Thoracic aorta (tissue), 2 donors: ENCODE measurements at regions not wholly inside any gene's neighbourhood (a gene's known extent, or its start where the extent isn't known, plus 50 kb on each side); places are given as distances from the start of the nearest gene placed in this dataset.

Source experiments
- ATAC-seq: fragments of 150-250 bp; one replicate; pipeline ENCODE4 v1.8.0; 2017; ENCODE audit warnings: low read depth; ENCODE audit not compliant: insufficient number of reproducible peaks, low FRiP score
- DNase-seq: peaks from one replicate; pipeline ENCODE4 v3.0.0-alpha.2; 2020; ENCODE audit warnings: low spot score
- H3K27ac ChIP-seq, 2 donors: fragments of 200-600 bp; sonication (generic); 1 replicate in 1 of 2; 2 replicates in 1 of 2; pipeline ENCODE4 v1.5.1; 2016; ENCODE audit warnings: mild to moderate bottlenecking in 2 of 2, moderate library complexity in 2 of 2
- H3K27me3 ChIP-seq: fragments of 200-600 bp; sonication (generic); replicated peaks from 2 replicates; pipeline ENCODE4 v1.6.0; 2016; ENCODE audit warnings: mild to moderate bottlenecking; ENCODE audit not compliant: insufficient read depth
- H3K36me3 ChIP-seq: fragments of 200-600 bp; sonication (generic); one replicate; pipeline ENCODE4 v1.5.1; 2016
- H3K4me1 ChIP-seq, 2 donors: fragments of 200-600 bp; sonication (generic); 1 replicate in 1 of 2; 2 replicates in 1 of 2; pipeline versions ENCODE4 v1.5.1 to v1.6.0; 2016; ENCODE audit warnings: low read depth in 2 of 2, mild to moderate bottlenecking in 1 of 2; ENCODE audit not compliant: control insufficient read depth in 1 of 2
- H3K4me3 ChIP-seq: fragments of 200-600 bp; sonication (generic); 2 replicates; pipeline ENCODE4 v1.5.1; 2016; ENCODE audit warnings: mild to moderate bottlenecking
- H3K9me3 ChIP-seq: fragments of 200-600 bp; sonication (generic); 2 replicates; pipeline ENCODE4 v1.5.1; 2016
- CTCF ChIP-seq: fragments of 200-600 bp; sonication (generic); IDR thresholded peaks from one replicate; pipeline ENCODE4 v1.5.1; 2019; ENCODE audit warnings: antibody characterized with exemption

GRCh38 chr13:95455782-95456181, 96.7 kb upstream of the CLDN10 start:
- Histone ChIP-seq H3K27ac (no peak overlapping the region), H3K27me3 (no peaks in the 10 kb centered on the region), H3K4me3 (no peak overlapping the region), H3K9me3 (no peaks in the 10 kb centered on the region), H3K36me3 (no peaks in the 10 kb centered on the region), H3K4me1 (no peaks in the 10 kb centered on the region)
- TF ChIP-seq CTCF = no peak
- DNase-seq (no peak), ATAC-seq (no peak)

- TF ChIP-seq CTCF = no peak
- Histone ChIP-seq H3K36me3 (no peaks in the 10 kb centered on the region), H3K27ac (no peak overlapping the region), H3K9me3 (no peaks in the 10 kb centered on the region), H3K4me1 (no peaks in the 10 kb centered on the region), H3K27me3 (no peaks in the 10 kb centered on the region), H3K4me3 (no peak overlapping the region)
- ATAC-seq (no peak), DNase-seq (no peak)
Measured at GRCh38 chr13:95456815-95457214, 95.7 kb upstream of the CLDN10 start.

GRCh38 chr13:95457294-95457693, 95.2 kb upstream of the CLDN10 start:
- Histone ChIP-seq H3K36me3 (no peaks in the 10 kb centered on the region), H3K27ac (no peak overlapping the region), H3K9me3 (no peaks in the 10 kb centered on the region), H3K4me3 (no peak overlapping the region), H3K27me3 (no peaks in the 10 kb centered on the region), H3K4me1 (no peaks in the 10 kb centered on the region)
- no peak for TF ChIP-seq CTCF
- DNase-seq (no peak), ATAC-seq (no peak)

GRCh38 chr13:95462801-95463200, 89.7 kb upstream of the CLDN10 start:
- TF ChIP-seq CTCF = no peak
- Histone ChIP-seq H3K36me3 (no peaks in the 10 kb centered on the region), H3K4me1 (no peaks in the 10 kb centered on the region), H3K9me3 (no peaks in the 10 kb centered on the region), H3K27me3 (no peaks in the 10 kb centered on the region), H3K27ac (no peak overlapping the region), H3K4me3 (no peak overlapping the region)
- ATAC-seq (no peak), DNase-seq (no peak)

GRCh38 chr13:95463531-95463930, 89.0 kb upstream of the CLDN10 start:
- H3K27me3 ChIP-seq = no peaks in the 10 kb centered on the region
- no peaks in the 10 kb centered on the region for H3K4me1 ChIP-seq
- H3K27ac ChIP-seq = no peak overlapping the region
- no peak overlapping the region for H3K4me3 ChIP-seq
- H3K36me3 ChIP-seq = no peaks in the 10 kb centered on the region
- no peak for ATAC-seq
- no peak for TF ChIP-seq CTCF
- no peaks in the 10 kb centered on the region for H3K9me3 ChIP-seq
- DNase-seq = no peak
